ENCODE measurements at regions not wholly inside any gene's neighbourhood (a gene's known extent, or its start where the extent isn't known, plus 50 kb on each side); places are given as distances from the start of the nearest gene placed in this dataset.

GRCh38 chr2:121129692-121130091 is 155.3 kb downstream of the TFCP2L1 start:
- Mint-ChIP-seq H3K4me3 (ENCODE audit: unreplicated experiment) (no peak overlapping the region), H3K27ac (ENCODE audit: unreplicated experiment) (no peak overlapping the region), H3K36me3 (ENCODE audit: low read depth, unreplicated experiment) (no peaks in the 10 kb centered on the region), H3K9me3 (ENCODE audit: unreplicated experiment) (no peaks in the 10 kb centered on the region), H3K4me1 (ENCODE audit: low read depth, unreplicated experiment) (no peaks in the 10 kb centered on the region), H3K27me3 (ENCODE audit: low read depth, unreplicated experiment) (peaks cover 36% of the 10 kb centered on the region)
- Histone ChIP-seq H4K20me1 (ENCODE audit: insufficient read depth, low read length) (no peaks in the 10 kb centered on the region), H3K27me3 (ENCODE audit: insufficient read depth, low read length) (peaks cover 14% of the 10 kb centered on the region), H3K79me2 (ENCODE audit: insufficient read depth, low read length) (no peaks in the 10 kb centered on the region), H3K27ac (ENCODE audit: low read depth, low read length) (no peak overlapping the region), H3K36me3 (ENCODE audit: insufficient read depth, low read length) (no peaks in the 10 kb centered on the region), H3K4me3 (ENCODE audit: insufficient read depth, low read depth, low read length) (no peak overlapping the region), H3K4me1 (ENCODE audit: insufficient read depth, low read length) (no peaks in the 10 kb centered on the region), H3K9me3 (ENCODE audit: insufficient read depth, low read depth, low read length) (no peaks in the 10 kb centered on the region), H2AFZ (ENCODE audit: low read depth, low read length) (no peak overlapping the region), H3K9ac (ENCODE audit: low read length) (no peak overlapping the region), H3K4me2 (ENCODE audit: low read length) (no peak overlapping the region)
- no peak for TF ChIP-seq EZH2 (IDR thresholded peaks at IDR 0.05; ENCODE audit: insufficient read depth, low read length)
- no peak for TF ChIP-seq CTCF (IDR thresholded peaks at IDR 0.05; ENCODE audit: insufficient read depth, low read depth, low read length)
- no peak for FAIRE-seq
- DNase-seq (ENCODE audit: low read depth): no peak

- Histone ChIP-seq H3K36me3 (ENCODE audit: insufficient read depth, low read length) (no peaks in the 10 kb centered on the region), H2AFZ (ENCODE audit: low read depth, low read length) (no peak overlapping the region), H3K27ac (ENCODE audit: low read depth, low read length) (no peak overlapping the region), H3K27me3 (ENCODE audit: insufficient read depth, low read length) (peaks cover 14% of the 10 kb centered on the region), H4K20me1 (ENCODE audit: insufficient read depth, low read length) (no peaks in the 10 kb centered on the region), H3K4me3 (ENCODE audit: insufficient read depth, low read depth, low read length) (no peak overlapping the region), H3K4me2 (ENCODE audit: low read length) (no peak overlapping the region), H3K9me3 (ENCODE audit: insufficient read depth, low read depth, low read length) (no peaks in the 10 kb centered on the region), H3K9ac (ENCODE audit: low read length) (no peak overlapping the region), H3K79me2 (ENCODE audit: insufficient read depth, low read length) (no peaks in the 10 kb centered on the region), H3K4me1 (ENCODE audit: insufficient read depth, low read length) (no peaks in the 10 kb centered on the region)
- no peaks in the 10 kb centered on the region for H3K36me3 Mint-ChIP-seq (ENCODE audit: low read depth, unreplicated experiment)
- no peak overlapping the region for H3K27ac Mint-ChIP-seq (ENCODE audit: unreplicated experiment)
- no peaks in the 10 kb centered on the region for H3K4me1 Mint-ChIP-seq (ENCODE audit: low read depth, unreplicated experiment)
- TF ChIP-seq EZH2 (IDR thresholded peaks at IDR 0.05; ENCODE audit: insufficient read depth, low read length): no peak
- no peak for TF ChIP-seq CTCF (IDR thresholded peaks at IDR 0.05; ENCODE audit: insufficient read depth, low read depth, low read length)
- H3K4me3 Mint-ChIP-seq (ENCODE audit: unreplicated experiment): no peak overlapping the region
- no peak for DNase-seq (ENCODE audit: low read depth)
- no peaks in the 10 kb centered on the region for H3K9me3 Mint-ChIP-seq (ENCODE audit: unreplicated experiment)
- peaks cover 29% of the 10 kb centered on the region for H3K27me3 Mint-ChIP-seq (ENCODE audit: low read depth, unreplicated experiment)
- no peak for FAIRE-seq
Measured at GRCh38 chr2:121130301-121130850, 154.6 kb downstream of the TFCP2L1 start.

- Histone ChIP-seq H3K27ac (ENCODE audit: low read depth, low read length) (no peak overlapping the region), H4K20me1 (ENCODE audit: insufficient read depth, low read length) (no peaks in the 10 kb centered on the region), H3K27me3 (ENCODE audit: insufficient read depth, low read length) (peaks cover 16% of the 10 kb centered on the region), H3K79me2 (ENCODE audit: insufficient read depth, low read length) (no peaks in the 10 kb centered on the region), H3K36me3 (ENCODE audit: insufficient read depth, low read length) (no peaks in the 10 kb centered on the region), H3K4me1 (ENCODE audit: insufficient read depth, low read length) (no peaks in the 10 kb centered on the region), H3K9ac (ENCODE audit: low read length) (no peak overlapping the region), H3K9me3 (ENCODE audit: insufficient read depth, low read depth, low read length) (no peaks in the 10 kb centered on the region), H3K4me2 (ENCODE audit: low read length) (no peak overlapping the region), H2AFZ (ENCODE audit: low read depth, low read length) (no peak overlapping the region), H3K4me3 (ENCODE audit: insufficient read depth, low read depth, low read length) (no peak overlapping the region)
- DNase-seq (ENCODE audit: low read depth) (no peak), FAIRE-seq (no peak)
- TF ChIP-seq CTCF (IDR thresholded peaks at IDR 0.05; ENCODE audit: insufficient read depth, low read depth, low read length) (no peak), EZH2 (IDR thresholded peaks at IDR 0.05; ENCODE audit: insufficient read depth, low read length) (no peak)
- peaks cover 31% of the 10 kb centered on the region for H3K27me3 Mint-ChIP-seq (ENCODE audit: low read depth, unreplicated experiment)
- H3K4me1 Mint-ChIP-seq (ENCODE audit: low read depth, unreplicated experiment): no peaks in the 10 kb centered on the region
- no peaks in the 10 kb centered on the region for H3K36me3 Mint-ChIP-seq (ENCODE audit: low read depth, unreplicated experiment)
- H3K4me3 Mint-ChIP-seq (ENCODE audit: unreplicated experiment): no peak overlapping the region
- no peak overlapping the region for H3K27ac Mint-ChIP-seq (ENCODE audit: unreplicated experiment)
- no peaks in the 10 kb centered on the region for H3K9me3 Mint-ChIP-seq (ENCODE audit: unreplicated experiment)
Measured at GRCh38 chr2:121131375-121131774, 153.6 kb downstream of the TFCP2L1 start.
